Suprapubic skin (tissue), 3 donors: ENCODE measurements at regions not wholly inside any gene's neighbourhood (a gene's known extent, or its start where the extent isn't known, plus 50 kb on each side); places are given as distances from the start of the nearest gene placed in this dataset.

ENCODE experiments used
- POLR2A ChIP-seq, 2 donors: fragments of 450-650 bp; IDR thresholded peaks; one replicate each; pipeline ENCODE4 v1.6.1; 2017; ENCODE audit warnings: antibody characterized with exemption in 2 of 2, mild to moderate bottlenecking in 2 of 2, moderate library complexity in 2 of 2
- TF ChIP-seq, protein P1 (sequence below), 2 donors: fragments of 200-600 bp in 1 of 2; fragments of 450-650 bp in 1 of 2; sonication (generic) in 1 of 2; IDR thresholded peaks; one replicate each; pipeline ENCODE4 v1.5.1; 2016 to 2019; ENCODE audit warnings: antibody characterized with exemption in 2 of 2, mild to moderate bottlenecking in 1 of 2, moderate library complexity in 1 of 2

DNA sequence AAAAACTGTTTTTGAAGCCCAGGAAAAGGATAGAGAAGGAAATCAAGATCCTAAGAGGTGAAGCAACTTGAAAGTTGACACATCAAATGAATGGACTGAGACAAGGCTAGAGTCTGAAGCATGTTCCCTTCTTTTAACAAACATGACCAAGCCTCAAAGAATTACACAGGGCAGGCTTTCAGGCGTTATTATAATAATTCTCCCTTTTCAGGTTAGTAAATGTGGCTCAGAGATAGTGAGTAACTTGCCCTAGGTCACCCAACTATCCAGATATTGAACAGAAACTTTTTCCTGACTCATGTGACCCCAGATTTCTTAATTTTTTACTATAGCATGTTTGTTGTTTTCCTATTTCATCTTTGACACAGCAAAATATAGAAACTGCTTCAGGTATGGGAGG, 91.7 kb downstream of the PPP1R2C start:
- TF ChIP-seq, protein P1, sequence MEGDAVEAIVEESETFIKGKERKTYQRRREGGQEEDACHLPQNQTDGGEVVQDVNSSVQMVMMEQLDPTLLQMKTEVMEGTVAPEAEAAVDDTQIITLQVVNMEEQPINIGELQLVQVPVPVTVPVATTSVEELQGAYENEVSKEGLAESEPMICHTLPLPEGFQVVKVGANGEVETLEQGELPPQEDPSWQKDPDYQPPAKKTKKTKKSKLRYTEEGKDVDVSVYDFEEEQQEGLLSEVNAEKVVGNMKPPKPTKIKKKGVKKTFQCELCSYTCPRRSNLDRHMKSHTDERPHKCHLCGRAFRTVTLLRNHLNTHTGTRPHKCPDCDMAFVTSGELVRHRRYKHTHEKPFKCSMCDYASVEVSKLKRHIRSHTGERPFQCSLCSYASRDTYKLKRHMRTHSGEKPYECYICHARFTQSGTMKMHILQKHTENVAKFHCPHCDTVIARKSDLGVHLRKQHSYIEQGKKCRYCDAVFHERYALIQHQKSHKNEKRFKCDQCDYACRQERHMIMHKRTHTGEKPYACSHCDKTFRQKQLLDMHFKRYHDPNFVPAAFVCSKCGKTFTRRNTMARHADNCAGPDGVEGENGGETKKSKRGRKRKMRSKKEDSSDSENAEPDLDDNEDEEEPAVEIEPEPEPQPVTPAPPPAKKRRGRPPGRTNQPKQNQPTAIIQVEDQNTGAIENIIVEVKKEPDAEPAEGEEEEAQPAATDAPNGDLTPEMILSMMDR (IDR thresholded peaks at IDR 0.05): no peak
- TF ChIP-seq POLR2A (IDR thresholded peaks at IDR 0.05): no peak
